Transverse colon (tissue), 3 donors: ENCODE measurements at regions not wholly inside any gene's neighbourhood (a gene's known extent, or its start where the extent isn't known, plus 50 kb on each side); places are given as distances from the start of the nearest gene placed in this dataset.

Experiments
- EP300 ChIP-seq: sonication (generic); formaldehyde crosslinking; IDR thresholded peaks from one replicate; pipeline ENCODE4 v1.6.1; 2017; ENCODE audit warnings: antibody characterized with exemption, low read depth
- POLR2A ChIP-seq: fragments of 450-650 bp; IDR thresholded peaks from one replicate; pipeline ENCODE4 v1.6.1; 2016; ENCODE audit warnings: antibody characterized with exemption, mild to moderate bottlenecking, moderate library complexity
- TF ChIP-seq, protein P1 (sequence below), 5 experiments: fragments of 200-600 bp in 3 of 5; fragments of 450-650 bp in 2 of 5; sonication (generic) in 3 of 5; IDR thresholded peaks; 1 replicate in 2 of 5; 2 replicates in 3 of 5; pipeline ENCODE4 v1.5.1; 2016 to 2017; ENCODE audit warnings: antibody characterized with exemption in 5 of 5, inconsistent platforms in 3 of 5, mild to moderate bottlenecking in 2 of 5, moderate library complexity in 1 of 5

GRCh38 chr13:73894995-73895571 is 239.1 kb downstream of the KLF12 start:
- no peak for TF ChIP-seq POLR2A
- TF ChIP-seq, protein P1, sequence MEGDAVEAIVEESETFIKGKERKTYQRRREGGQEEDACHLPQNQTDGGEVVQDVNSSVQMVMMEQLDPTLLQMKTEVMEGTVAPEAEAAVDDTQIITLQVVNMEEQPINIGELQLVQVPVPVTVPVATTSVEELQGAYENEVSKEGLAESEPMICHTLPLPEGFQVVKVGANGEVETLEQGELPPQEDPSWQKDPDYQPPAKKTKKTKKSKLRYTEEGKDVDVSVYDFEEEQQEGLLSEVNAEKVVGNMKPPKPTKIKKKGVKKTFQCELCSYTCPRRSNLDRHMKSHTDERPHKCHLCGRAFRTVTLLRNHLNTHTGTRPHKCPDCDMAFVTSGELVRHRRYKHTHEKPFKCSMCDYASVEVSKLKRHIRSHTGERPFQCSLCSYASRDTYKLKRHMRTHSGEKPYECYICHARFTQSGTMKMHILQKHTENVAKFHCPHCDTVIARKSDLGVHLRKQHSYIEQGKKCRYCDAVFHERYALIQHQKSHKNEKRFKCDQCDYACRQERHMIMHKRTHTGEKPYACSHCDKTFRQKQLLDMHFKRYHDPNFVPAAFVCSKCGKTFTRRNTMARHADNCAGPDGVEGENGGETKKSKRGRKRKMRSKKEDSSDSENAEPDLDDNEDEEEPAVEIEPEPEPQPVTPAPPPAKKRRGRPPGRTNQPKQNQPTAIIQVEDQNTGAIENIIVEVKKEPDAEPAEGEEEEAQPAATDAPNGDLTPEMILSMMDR (IDR thresholded peaks at IDR 0.05) = no peak
- TF ChIP-seq EP300 = no peak
